ENCODE measurements at regions not wholly inside any gene's neighbourhood (a gene's known extent, or its start where the extent isn't known, plus 50 kb on each side); places are given as distances from the start of the nearest gene placed in this dataset.
"Not testable (repeated sequence)": the region's sequence is repeated elsewhere in the genome, so short reads cannot be mapped to it uniquely, and the experiment has no call there.

GRCh38 chr4:72864898-72865297 is 204.6 kb downstream of the COX18 start:
- no peak for TF ChIP-seq CTBP1 (IDR thresholded peaks at IDR 0.05; ENCODE audit: borderline replicate concordance)
- no peak for TF ChIP-seq LEF1 (IDR thresholded peaks at IDR 0.05; ENCODE audit: borderline replicate concordance)
- no peak for TF ChIP-seq ELF4 (IDR thresholded peaks at IDR 0.05)
- TF ChIP-seq SP1 (IDR thresholded peaks at IDR 0.05) = no peak
- TF ChIP-seq TARDBP (IDR thresholded peaks at IDR 0.05) = no peak
- TF ChIP-seq FOXM1 (IDR thresholded peaks at IDR 0.05; ENCODE audit: borderline replicate concordance) = no peak
- TF ChIP-seq NFRKB (IDR thresholded peaks at IDR 0.05) = no peak
- TF ChIP-seq, protein P1, sequence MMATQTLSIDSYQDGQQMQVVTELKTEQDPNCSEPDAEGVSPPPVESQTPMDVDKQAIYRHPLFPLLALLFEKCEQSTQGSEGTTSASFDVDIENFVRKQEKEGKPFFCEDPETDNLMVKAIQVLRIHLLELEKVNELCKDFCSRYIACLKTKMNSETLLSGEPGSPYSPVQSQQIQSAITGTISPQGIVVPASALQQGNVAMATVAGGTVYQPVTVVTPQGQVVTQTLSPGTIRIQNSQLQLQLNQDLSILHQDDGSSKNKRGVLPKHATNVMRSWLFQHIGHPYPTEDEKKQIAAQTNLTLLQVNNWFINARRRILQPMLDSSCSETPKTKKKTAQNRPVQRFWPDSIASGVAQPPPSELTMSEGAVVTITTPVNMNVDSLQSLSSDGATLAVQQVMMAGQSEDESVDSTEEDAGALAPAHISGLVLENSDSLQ (IDR thresholded peaks at IDR 0.05) = no peak
- no peak for TF ChIP-seq ARNT (IDR thresholded peaks at IDR 0.05)
- no peak for TF ChIP-seq BHLHE40 (IDR thresholded peaks at IDR 0.05; ENCODE audit: borderline replicate concordance)
- TF ChIP-seq FOXK2 (IDR thresholded peaks at IDR 0.05) = no peak
- TF ChIP-seq L3MBTL2 (conservative IDR thresholded peaks at IDR 0.05) = no peak
- no peak for TF ChIP-seq SUZ12 (IDR thresholded peaks at IDR 0.05)
- no peak for TF ChIP-seq HDGF (IDR thresholded peaks at IDR 0.05; ENCODE audit: borderline replicate concordance)
- no peak for TF ChIP-seq FOXA1 (IDR thresholded peaks at IDR 0.05)
- no peak for TF ChIP-seq ZNF384 (IDR thresholded peaks at IDR 0.05)
- CTCF ChIA-PET = no interaction called here
- POLR2A ChIA-PET = no interaction called here
- DNase-seq (ENCODE audit: extremely low spot score) = no peak

GRCh38 chr4:72864277-72864676 is 205.2 kb downstream of the COX18 start:
- POLR2A ChIA-PET; CTCF ChIA-PET; DNase-seq (ENCODE audit: extremely low spot score): not testable (repeated sequence)

- no peak for DNase-seq (ENCODE audit: extremely low spot score)
- ChIA-PET POLR2A (no interaction called here), CTCF (no interaction called here)
- TF ChIP-seq CTBP1 (IDR thresholded peaks at IDR 0.05; ENCODE audit: borderline replicate concordance) (no peak), ELF4 (IDR thresholded peaks at IDR 0.05) (no peak), FOXM1 (IDR thresholded peaks at IDR 0.05; ENCODE audit: borderline replicate concordance) (no peak), HDGF (IDR thresholded peaks at IDR 0.05; ENCODE audit: borderline replicate concordance) (no peak), FOXK2 (IDR thresholded peaks at IDR 0.05) (no peak), FOXA1 (IDR thresholded peaks at IDR 0.05) (no peak)
Measured at GRCh38 chr4:72860766-72861165, 208.8 kb downstream of the COX18 start.

- DNase-seq (ENCODE audit: extremely low spot score) = no peak
- CTCF ChIA-PET = no interaction called here
- POLR2A ChIA-PET = no interaction called here
- no peak for TF ChIP-seq FOXK2 (IDR thresholded peaks at IDR 0.05)
- no peak for TF ChIP-seq CTBP1 (IDR thresholded peaks at IDR 0.05; ENCODE audit: borderline replicate concordance)
- no peak for TF ChIP-seq FOXA1 (IDR thresholded peaks at IDR 0.05)
- TF ChIP-seq HDGF (IDR thresholded peaks at IDR 0.05; ENCODE audit: borderline replicate concordance) = no peak
- no peak for TF ChIP-seq ZNF384 (IDR thresholded peaks at IDR 0.05)
- no peak for TF ChIP-seq ARNT (IDR thresholded peaks at IDR 0.05)
- no peak for TF ChIP-seq SP1 (IDR thresholded peaks at IDR 0.05)
- TF ChIP-seq, protein P1 (IDR thresholded peaks at IDR 0.05) = no peak
- TF ChIP-seq FOXM1 (IDR thresholded peaks at IDR 0.05; ENCODE audit: borderline replicate concordance) = no peak
- no peak for TF ChIP-seq SUZ12 (IDR thresholded peaks at IDR 0.05)
Measured at GRCh38 chr4:72858328-72858727, 211.2 kb downstream of the COX18 start.

- no peak for DNase-seq (ENCODE audit: extremely low spot score)
- ChIA-PET CTCF (no interaction called here), POLR2A (no interaction called here)
- no peak for TF ChIP-seq SP1 (IDR thresholded peaks at IDR 0.05)
- no peak for TF ChIP-seq LEF1 (IDR thresholded peaks at IDR 0.05; ENCODE audit: borderline replicate concordance)
- no peak for TF ChIP-seq HDGF (IDR thresholded peaks at IDR 0.05; ENCODE audit: borderline replicate concordance)
- no peak for TF ChIP-seq L3MBTL2 (conservative IDR thresholded peaks at IDR 0.05)
- no peak for TF ChIP-seq CTBP1 (IDR thresholded peaks at IDR 0.05; ENCODE audit: borderline replicate concordance)
- no peak for TF ChIP-seq ARNT (IDR thresholded peaks at IDR 0.05)
- TF ChIP-seq FOXM1 (IDR thresholded peaks at IDR 0.05; ENCODE audit: borderline replicate concordance) = no peak
- no peak for TF ChIP-seq ZNF384 (IDR thresholded peaks at IDR 0.05)
- TF ChIP-seq, protein P1 (IDR thresholded peaks at IDR 0.05) = no peak
- TF ChIP-seq ELF4 (IDR thresholded peaks at IDR 0.05) = no peak
- no peak for TF ChIP-seq BHLHE40 (IDR thresholded peaks at IDR 0.05; ENCODE audit: borderline replicate concordance)
- TF ChIP-seq SUZ12 (IDR thresholded peaks at IDR 0.05) = no peak
- TF ChIP-seq FOXA1 (IDR thresholded peaks at IDR 0.05) = no peak
- no peak for TF ChIP-seq NFRKB (IDR thresholded peaks at IDR 0.05)
- TF ChIP-seq TARDBP (IDR thresholded peaks at IDR 0.05) = no peak
- no peak for TF ChIP-seq FOXK2 (IDR thresholded peaks at IDR 0.05)
Measured at GRCh38 chr4:72857787-72858186, 211.7 kb downstream of the COX18 start.

GRCh38 chr4:72857216-72857615 is 212.3 kb downstream of the COX18 start:
- ChIA-PET POLR2A (no interaction called here), CTCF (no interaction called here)
- no peak for DNase-seq (ENCODE audit: extremely low spot score)
- no peak for TF ChIP-seq NFRKB (IDR thresholded peaks at IDR 0.05)
- TF ChIP-seq SP1 (IDR thresholded peaks at IDR 0.05) = no peak
- no peak for TF ChIP-seq HDGF (IDR thresholded peaks at IDR 0.05; ENCODE audit: borderline replicate concordance)
- TF ChIP-seq ARNT (IDR thresholded peaks at IDR 0.05) = no peak
- TF ChIP-seq FOXA1 (IDR thresholded peaks at IDR 0.05) = no peak
- no peak for TF ChIP-seq BHLHE40 (IDR thresholded peaks at IDR 0.05; ENCODE audit: borderline replicate concordance)
- no peak for TF ChIP-seq LEF1 (IDR thresholded peaks at IDR 0.05; ENCODE audit: borderline replicate concordance)
- no peak for TF ChIP-seq ZNF384 (IDR thresholded peaks at IDR 0.05)
- TF ChIP-seq, protein P1 (IDR thresholded peaks at IDR 0.05) = no peak
- TF ChIP-seq ELF4 (IDR thresholded peaks at IDR 0.05) = no peak
- no peak for TF ChIP-seq CTBP1 (IDR thresholded peaks at IDR 0.05; ENCODE audit: borderline replicate concordance)
- TF ChIP-seq SUZ12 (IDR thresholded peaks at IDR 0.05) = no peak
- no peak for TF ChIP-seq TARDBP (IDR thresholded peaks at IDR 0.05)
